Smooth muscle cell (in vitro differentiated cells): ENCODE measurements at regions not wholly inside any gene's neighbourhood (a gene's known extent, or its start where the extent isn't known, plus 50 kb on each side); places are given as distances from the start of the nearest gene placed in this dataset.

Source experiments
- DNase-seq: peaks from one replicate; lab custom pipeline; 2025; ENCODE audit not compliant: unreplicated experiment; lab: John Stamatoyannopoulos, UW
- H2AFZ ChIP-seq: fragments of 200-600 bp; sonication (generic); 2 replicates; pipeline ENCODE4 v1.6.0; 2016; ENCODE audit warnings: antibody characterized with exemption, low read depth, mild to moderate bottlenecking
- H3F3A ChIP-seq: fragments of 200-600 bp; sonication (generic); 2 replicates; pipeline ENCODE4 v1.6.0; 2017; ENCODE audit warnings: antibody characterized with exemption, low read depth
- H3K27ac ChIP-seq: fragments of 200-600 bp; sonication (generic); 2 replicates; pipeline ENCODE4 v1.5.1; 2016; ENCODE audit warnings: low read depth, mild to moderate bottlenecking
- H3K27me3 ChIP-seq: fragments of 200-600 bp; sonication (generic); 2 replicates; pipeline ENCODE4 v1.6.1; 2016; ENCODE audit warnings: low read depth, mild to moderate bottlenecking
- H3K36me3 ChIP-seq: fragments of 200-600 bp; sonication (generic); 2 replicates; pipeline ENCODE4 v1.5.1; 2016; ENCODE audit warnings: low read depth
- H3K4me1 ChIP-seq: fragments of 200-600 bp; sonication (generic); 2 replicates; pipeline ENCODE4 v1.5.1; 2016; ENCODE audit warnings: low read depth
- H3K4me2 ChIP-seq: fragments of 200-600 bp; sonication (generic); 2 replicates; pipeline ENCODE4 v1.6.0; 2016; ENCODE audit warnings: mild to moderate bottlenecking
- H3K4me3 ChIP-seq: fragments of 200-600 bp; sonication (generic); 2 replicates; pipeline ENCODE4 v1.5.1; 2016; ENCODE audit warnings: mild to moderate bottlenecking
- H3K79me2 ChIP-seq: fragments of 200-600 bp; sonication (generic); 2 replicates; pipeline ENCODE4 v1.6.0; 2016; ENCODE audit warnings: low read depth, mild to moderate bottlenecking
- H3K9ac ChIP-seq: fragments of 200-600 bp; sonication (generic); 2 replicates; pipeline ENCODE4 v1.6.0; 2016; ENCODE audit warnings: low read depth
- H3K9me3 ChIP-seq: fragments of 200-600 bp; sonication (generic); replicated peaks from 2 replicates; pipeline ENCODE4 v1.5.1; 2016; ENCODE audit warnings: low read depth
- H4K20me1 ChIP-seq: fragments of 200-600 bp; sonication (generic); 2 replicates; pipeline ENCODE4 v1.6.0; 2016; ENCODE audit warnings: low read depth
- WGBS: methylation state at CpG from one replicate; pipeline ENCODE4 v1.1.7; 2016; ENCODE audit warnings: low lambda C conversion rate; 5-methylcytosine and 5-hydroxymethylcytosine counted together
- TF ChIP-seq, protein P1 (sequence below): fragments of 200-600 bp; sonication (generic); IDR thresholded peaks from 2 replicates; pipeline ENCODE4 v1.5.1; 2017; ENCODE audit warnings: borderline replicate concordance, mild to moderate bottlenecking, antibody characterized with exemption; ENCODE audit not compliant: insufficient read depth, poor library complexity, severe bottlenecking

DNA sequence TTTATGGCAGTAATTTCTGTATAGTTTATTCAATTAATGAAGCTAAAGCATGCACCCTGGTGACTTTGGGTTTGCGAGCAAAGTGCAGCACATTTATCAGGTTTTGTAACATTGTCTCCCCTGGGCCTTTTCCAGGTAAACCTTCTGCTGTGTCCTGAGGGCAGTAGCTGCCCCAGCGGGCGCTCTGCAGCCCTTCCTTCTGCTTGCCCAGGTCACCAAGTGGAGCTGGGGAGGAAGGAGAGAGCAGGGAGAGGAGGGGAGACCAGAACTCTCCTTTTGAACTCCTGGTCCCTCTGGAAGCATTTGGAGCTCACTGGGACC, 145.6 kb downstream of the DLL1 start:
- Histone ChIP-seq H4K20me1 (no peaks in the 10 kb centered on the region), H2AFZ (no peak overlapping the region), H3K36me3 (no peaks in the 10 kb centered on the region), H3K4me2 (no peak overlapping the region), H3K79me2 (no peaks in the 10 kb centered on the region), H3K27me3 (no peaks in the 10 kb centered on the region), H3K4me1 (no peaks in the 10 kb centered on the region), H3F3A (no peaks in the 10 kb centered on the region), H3K9ac (no peak overlapping the region), H3K27ac (no peak overlapping the region), H3K9me3 (no peaks in the 10 kb centered on the region), H3K4me3 (no peak overlapping the region)
- 97% methylated on average over 3 of the region's 3 CpGs for WGBS
- TF ChIP-seq, protein P1, sequence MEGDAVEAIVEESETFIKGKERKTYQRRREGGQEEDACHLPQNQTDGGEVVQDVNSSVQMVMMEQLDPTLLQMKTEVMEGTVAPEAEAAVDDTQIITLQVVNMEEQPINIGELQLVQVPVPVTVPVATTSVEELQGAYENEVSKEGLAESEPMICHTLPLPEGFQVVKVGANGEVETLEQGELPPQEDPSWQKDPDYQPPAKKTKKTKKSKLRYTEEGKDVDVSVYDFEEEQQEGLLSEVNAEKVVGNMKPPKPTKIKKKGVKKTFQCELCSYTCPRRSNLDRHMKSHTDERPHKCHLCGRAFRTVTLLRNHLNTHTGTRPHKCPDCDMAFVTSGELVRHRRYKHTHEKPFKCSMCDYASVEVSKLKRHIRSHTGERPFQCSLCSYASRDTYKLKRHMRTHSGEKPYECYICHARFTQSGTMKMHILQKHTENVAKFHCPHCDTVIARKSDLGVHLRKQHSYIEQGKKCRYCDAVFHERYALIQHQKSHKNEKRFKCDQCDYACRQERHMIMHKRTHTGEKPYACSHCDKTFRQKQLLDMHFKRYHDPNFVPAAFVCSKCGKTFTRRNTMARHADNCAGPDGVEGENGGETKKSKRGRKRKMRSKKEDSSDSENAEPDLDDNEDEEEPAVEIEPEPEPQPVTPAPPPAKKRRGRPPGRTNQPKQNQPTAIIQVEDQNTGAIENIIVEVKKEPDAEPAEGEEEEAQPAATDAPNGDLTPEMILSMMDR, result no peak
- DNase-seq, result no peak

DNA sequence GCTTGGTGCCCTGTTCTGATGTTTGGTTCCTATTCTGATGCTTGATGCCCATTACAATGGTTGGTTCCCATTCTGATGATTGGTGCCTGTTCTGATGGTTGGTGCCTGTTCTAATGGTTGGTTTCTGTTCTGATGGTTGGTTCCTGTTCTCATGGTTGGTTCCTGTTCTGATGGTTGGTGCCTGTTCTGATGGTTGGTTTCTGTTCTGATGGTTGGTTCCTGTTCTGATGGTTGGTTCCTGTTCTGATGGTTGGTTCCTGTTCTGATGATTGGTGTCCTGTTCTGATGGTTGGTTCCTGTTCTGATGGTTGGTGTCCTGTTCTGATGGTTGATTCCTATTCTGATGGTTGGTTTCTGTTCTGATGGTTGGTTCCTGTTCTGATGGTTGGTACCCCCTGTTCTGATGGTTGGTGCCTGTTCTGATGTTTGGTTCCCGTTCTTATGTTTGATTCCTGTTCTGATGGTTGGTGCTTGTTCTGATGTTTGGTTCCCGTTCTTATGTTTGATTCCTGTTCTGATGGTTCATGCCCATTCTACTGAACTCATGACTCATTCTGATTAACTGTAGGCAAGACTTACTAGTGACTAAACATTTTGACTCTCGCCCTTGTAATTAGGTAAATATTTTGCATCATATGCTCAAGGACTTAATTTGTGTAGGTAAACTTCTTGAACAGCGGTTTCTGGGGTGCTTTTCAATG, 146.2 kb downstream of the DLL1 start:
- no peak overlapping the region for H3K27ac ChIP-seq
- no peaks in the 10 kb centered on the region for H3K9me3 ChIP-seq
- H3K36me3 ChIP-seq, result no peaks in the 10 kb centered on the region
- H3F3A ChIP-seq, result no peaks in the 10 kb centered on the region
- H4K20me1 ChIP-seq, result no peaks in the 10 kb centered on the region
- TF ChIP-seq, protein P1, result no peak
- no peaks in the 10 kb centered on the region for H3K27me3 ChIP-seq
- no peak overlapping the region for H2AFZ ChIP-seq
- 48% methylated on average over 4 of the region's 4 CpGs for WGBS
- H3K4me1 ChIP-seq, result no peaks in the 10 kb centered on the region
- no peak overlapping the region for H3K4me2 ChIP-seq
- DNase-seq, result no peak
- H3K79me2 ChIP-seq, result no peaks in the 10 kb centered on the region
- no peak overlapping the region for H3K4me3 ChIP-seq
- no peak overlapping the region for H3K9ac ChIP-seq

DNA sequence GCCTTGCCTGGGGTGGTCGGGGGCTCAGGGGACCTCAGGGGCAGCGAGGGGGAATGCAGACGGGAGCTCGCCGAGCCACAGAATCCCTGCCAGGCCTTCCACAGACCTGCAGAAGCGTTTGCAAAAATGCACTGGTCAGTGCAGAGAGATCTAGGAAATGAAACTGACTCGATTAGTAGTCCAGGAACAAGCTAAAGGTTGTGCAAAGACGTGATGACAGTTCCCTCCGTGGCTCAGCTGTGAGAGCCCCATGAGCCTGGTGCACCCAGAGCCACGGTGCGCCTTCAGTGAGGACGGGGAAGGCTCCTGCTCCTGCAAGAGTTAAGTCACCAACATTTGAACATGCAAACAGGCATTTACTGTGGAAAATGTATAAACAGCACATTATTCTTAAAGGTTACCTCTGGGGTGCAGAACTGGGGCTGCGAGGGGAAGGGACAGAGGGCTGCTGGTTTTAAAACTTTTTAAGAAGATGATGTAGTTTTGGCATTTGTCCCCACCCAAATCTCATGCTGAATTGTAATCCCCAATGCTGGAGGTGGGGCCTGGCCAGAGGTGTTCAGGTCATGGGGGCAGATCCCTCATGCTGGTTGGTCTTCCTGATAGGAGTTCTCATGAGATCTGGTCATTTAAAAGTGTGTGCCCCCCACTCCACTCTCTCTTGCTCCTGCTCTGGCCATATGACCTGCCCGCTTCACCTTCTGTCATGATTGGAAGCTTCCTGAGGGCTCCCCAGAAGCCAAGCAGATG, 147.3 kb downstream of the DLL1 start:
- H3K36me3 ChIP-seq, result no peaks in the 10 kb centered on the region
- no peak overlapping the region for H3K9ac ChIP-seq
- H3K27ac ChIP-seq, result no peak overlapping the region
- H3K9me3 ChIP-seq, result no peaks in the 10 kb centered on the region
- H3K4me3 ChIP-seq, result no peak overlapping the region
- no peak overlapping the region for H2AFZ ChIP-seq
- no peaks in the 10 kb centered on the region for H3F3A ChIP-seq
- H3K4me2 ChIP-seq, result no peak overlapping the region
- no peaks in the 10 kb centered on the region for H4K20me1 ChIP-seq
- WGBS, result 84% methylated on average over 14 of the region's 14 CpGs
- TF ChIP-seq, protein P1, result no peak
- no peak for DNase-seq
- no peaks in the 10 kb centered on the region for H3K27me3 ChIP-seq
- H3K4me1 ChIP-seq, result no peaks in the 10 kb centered on the region
- H3K79me2 ChIP-seq, result no peaks in the 10 kb centered on the region
